H9 (cell line): ENCODE measurements at regions not wholly inside any gene's neighbourhood (a gene's known extent, or its start where the extent isn't known, plus 50 kb on each side); places are given as distances from the start of the nearest gene placed in this dataset.

Experiments
- DNase-seq: peaks from one replicate; pipeline ENCODE4 v3.0.0-alpha.2; 2017
- H2AFZ ChIP-seq: one replicate; pipeline ENCODE4 v1.6.1; 2013; ENCODE audit warnings: mild to moderate bottlenecking, low read length, control low read depth, moderate library complexity
- H2AK5ac ChIP-seq: 2 replicates; pipeline ENCODE4 v1.6.1; 2013; ENCODE audit warnings: low read length, control low read depth, mixed read lengths; ENCODE audit not compliant: insufficient read length
- H2BK120ac ChIP-seq: one replicate; pipeline ENCODE4 v1.6.1; 2013; ENCODE audit warnings: low read depth, mild to moderate bottlenecking, low read length, control low read depth, inconsistent platforms; ENCODE audit not compliant: poor library complexity, severe bottlenecking
- H2BK12ac ChIP-seq: 2 replicates; pipeline ENCODE4 v1.6.1; 2013; ENCODE audit warnings: low read length, control low read depth, mixed read lengths, low read depth; ENCODE audit not compliant: insufficient read length
- H2BK15ac ChIP-seq: 2 replicates; pipeline ENCODE4 v1.6.1; 2013; ENCODE audit warnings: low read depth, low read length, control low read depth
- H2BK20ac ChIP-seq: one replicate; pipeline ENCODE4 v1.6.1; 2013; ENCODE audit warnings: low read depth, mild to moderate bottlenecking, low read length, control low read depth, inconsistent platforms; ENCODE audit not compliant: poor library complexity, severe bottlenecking
- H2BK5ac ChIP-seq: 2 replicates; pipeline ENCODE4 v1.6.1; 2013; ENCODE audit warnings: low read length, control low read depth, mixed read lengths; ENCODE audit not compliant: insufficient read length
- H3K14ac ChIP-seq: 2 replicates; pipeline ENCODE4 v1.6.1; 2013; ENCODE audit warnings: low read length, control low read depth; ENCODE audit not compliant: insufficient read depth
- H3K18ac ChIP-seq: 2 replicates; pipeline ENCODE4 v1.6.1; 2013; ENCODE audit warnings: low read depth, mild to moderate bottlenecking, mixed read lengths, low read length, control low read depth; ENCODE audit not compliant: insufficient read length
- H3K23ac ChIP-seq: 2 replicates; pipeline ENCODE4 v1.6.1; 2013; ENCODE audit warnings: low read length, control low read depth, mixed read lengths, low read depth; ENCODE audit not compliant: insufficient read length
- H3K23me2 ChIP-seq: 2 replicates; pipeline ENCODE4 v1.6.1; 2013; ENCODE audit warnings: low read depth, mild to moderate bottlenecking, mixed read lengths, low read length, control low read depth; ENCODE audit not compliant: insufficient read length, poor library complexity, severe bottlenecking
- H3K27ac ChIP-seq: 2 replicates; pipeline ENCODE4 v1.5.1; 2013; ENCODE audit warnings: low read length, control low read depth, mixed read lengths, low read depth; ENCODE audit not compliant: insufficient read length
- H3K27me3 ChIP-seq: 2 replicates; pipeline ENCODE4 v1.6.1; 2013; ENCODE audit warnings: low read length, control low read depth, inconsistent platforms; ENCODE audit not compliant: insufficient read depth
- H3K4ac ChIP-seq: 2 replicates; pipeline ENCODE4 v1.6.1; 2013; ENCODE audit warnings: low read depth, mild to moderate bottlenecking, control low read depth, inconsistent platforms, low read length, moderate library complexity
- H3K4me1 ChIP-seq: 2 replicates; pipeline ENCODE4 v1.6.1; 2013; ENCODE audit warnings: low read length, control low read depth, inconsistent platforms; ENCODE audit not compliant: insufficient read depth
- H3K4me2 ChIP-seq: 2 replicates; pipeline ENCODE4 v1.6.1; 2013; ENCODE audit warnings: low read length, control low read depth, mixed read lengths; ENCODE audit not compliant: insufficient read length, insufficient read depth
- H3K56ac ChIP-seq: 2 replicates; pipeline ENCODE4 v1.6.1; 2013; ENCODE audit warnings: low read depth, mild to moderate bottlenecking, mixed read lengths, low read length, control low read depth; ENCODE audit not compliant: insufficient read length
- H3K79me1 ChIP-seq: 2 replicates; pipeline ENCODE4 v1.6.1; 2013; ENCODE audit warnings: low read depth, mild to moderate bottlenecking, moderate library complexity, low read length, control low read depth, inconsistent platforms; ENCODE audit not compliant: insufficient read depth, poor library complexity, severe bottlenecking
- H3K79me2 ChIP-seq: 2 replicates; pipeline ENCODE4 v1.6.1; 2013; ENCODE audit warnings: low read length, control low read depth, inconsistent platforms; ENCODE audit not compliant: insufficient read depth
- H3K9ac ChIP-seq: 2 replicates; pipeline ENCODE4 v1.6.1; 2013; ENCODE audit warnings: low read length, control low read depth, mixed read lengths; ENCODE audit not compliant: insufficient read length; ENCODE audit errors: extremely low read depth
- H3K9me3 ChIP-seq: one replicate; pipeline ENCODE4 v1.6.1; 2013; ENCODE audit warnings: low read depth, low read length, inconsistent platforms; ENCODE audit not compliant: control insufficient read depth
- H3T11ph ChIP-seq: one replicate; pipeline ENCODE4 v1.6.1; 2013; ENCODE audit warnings: mild to moderate bottlenecking, low read length, control low read depth, inconsistent platforms
- H4K20me1 ChIP-seq: one replicate; pipeline ENCODE4 v1.6.1; 2013; ENCODE audit not compliant: control insufficient read depth, insufficient read length, insufficient read depth
- H4K5ac ChIP-seq: 2 replicates; pipeline ENCODE4 v1.6.1; 2013; ENCODE audit warnings: low read depth, mild to moderate bottlenecking, mixed read lengths, low read length, control low read depth; ENCODE audit not compliant: insufficient read length
- H4K8ac ChIP-seq: replicated peaks from 2 replicates; pipeline ENCODE4 v1.6.1; 2013; ENCODE audit warnings: low read length, control low read depth, mixed read lengths, low read depth; ENCODE audit not compliant: insufficient read length
- H4K91ac ChIP-seq: 2 replicates; pipeline ENCODE4 v1.6.1; 2013; ENCODE audit warnings: low read depth, mild to moderate bottlenecking, moderate library complexity, mixed read lengths, low read length, control low read depth; ENCODE audit not compliant: insufficient read length
- H3K27ac Mint-ChIP-seq, 3 experiments: 2 replicates in 2 of 3; 3 replicates in 1 of 3; pipeline ENCODE4 v1.8.0; 2020 to 2021; ENCODE audit warnings: mixed read lengths in 3 of 3, mild to moderate bottlenecking in 1 of 3, moderate library complexity in 1 of 3
- H3K27me3 Mint-ChIP-seq: 2 replicates; pipeline ENCODE4 v1.8.0; 2021; ENCODE audit warnings: low read depth, mild to moderate bottlenecking, moderate library complexity, mixed read lengths
- H3K36me3 Mint-ChIP-seq, 3 experiments: 2 replicates in 2 of 3; 3 replicates in 1 of 3; pipeline ENCODE4 v1.8.0; 2020 to 2021; ENCODE audit warnings: low read depth in 3 of 3, mixed read lengths in 3 of 3; ENCODE audit not compliant: insufficient read depth in 1 of 3
- H3K4me1 Mint-ChIP-seq, 2 experiments: 2 replicates each; pipeline ENCODE4 v1.8.0; 2020; ENCODE audit warnings: mixed read lengths in 2 of 2
- H3K4me3 Mint-ChIP-seq, 2 experiments: 2 replicates in 1 of 2; 3 replicates in 1 of 2; pipeline ENCODE4 v1.8.0; 2020 to 2021; ENCODE audit warnings: mild to moderate bottlenecking in 2 of 2, mixed read lengths in 2 of 2, moderate library complexity in 1 of 2
- H3K9me3 Mint-ChIP-seq, 2 experiments: 2 replicates in 1 of 2; 3 replicates in 1 of 2; pipeline ENCODE4 v1.8.0; 2020; ENCODE audit warnings: mild to moderate bottlenecking in 2 of 2, mixed read lengths in 2 of 2, moderate library complexity in 1 of 2
- CTCF ChIP-seq: fragments of 200-600 bp; sonication (generic); conservative IDR thresholded peaks from 3 replicates; pipeline ENCODE4 v1.8.0; 2021; ENCODE audit warnings: antibody characterized with exemption, mild to moderate bottlenecking
- WGBS: extraction: QIAGEN DNeasy Blood & Tissue Kit; methylation state at CpG from one replicate; pipeline ENCODE4 v1.1.7; 2013; ENCODE audit warnings: missing lambda C conversion rate, low lambda C conversion rate, mixed read lengths; ENCODE audit not compliant: insufficient read length; ENCODE audit errors: extremely low coverage; 5-methylcytosine and 5-hydroxymethylcytosine counted together

- Histone ChIP-seq H3K9ac (no peak overlapping the region), H2BK120ac (no peak overlapping the region), H2BK20ac (no peak overlapping the region), H3K79me1 (no peaks in the 10 kb centered on the region), H2BK12ac (no peak overlapping the region), H3K27ac (no peak overlapping the region), H3K23me2 (no peaks in the 10 kb centered on the region), H4K91ac (no peak overlapping the region), H3K27me3 (no peaks in the 10 kb centered on the region), H3K4ac (no peak overlapping the region), H3K79me2 (peaks cover 1% of the 10 kb centered on the region; the same call in 1 of the 2 replicates), H3K23ac (no peak overlapping the region), H2BK15ac (no peak overlapping the region), H3K56ac (no peak overlapping the region), H2AK5ac (no peak overlapping the region), H4K8ac (no peak overlapping the region), H2BK5ac (no peak overlapping the region), H4K20me1 (no peaks in the 10 kb centered on the region), H3K4me2 (no peak overlapping the region), H4K5ac (no peak overlapping the region), H3K9me3 (no peaks in the 10 kb centered on the region), H3K18ac (no peak overlapping the region), H3K4me1 (0 out of 2 replicates have a peak, but pooled peaks cover 2% of the 10 kb centered on the region), H3T11ph (no peak overlapping the region), H2AFZ (no peak overlapping the region), H3K14ac (no peak overlapping the region)
- no CpG with 5 or more reads among the region's 1 CpG for WGBS
- 0 out of 5 replicates have a peak, but pooled peaks cover 0 to 3% of the 10 kb centered on the region in 2 experiments for H3K9me3 Mint-ChIP-seq
- no peaks in the 10 kb centered on the region for H3K27me3 Mint-ChIP-seq
- DNase-seq, result no peak
- no peak overlapping the region for H3K4me3 Mint-ChIP-seq
- peaks cover 0 to 5% (median 0%) of the 10 kb centered on the region in 3 experiments; a peak in 2 of 7 replicates for H3K36me3 Mint-ChIP-seq
- H3K4me1 Mint-ChIP-seq, result peaks cover 5 to 8% of the 10 kb centered on the region in 2 experiments
- H3K27ac Mint-ChIP-seq, result no peak overlapping the region
- no peak for TF ChIP-seq CTCF
Observed at GRCh38 chr20:11091511-11091910, 417.7 kb upstream of the JAG1 start.
